OCI-LY1 (cell line): ENCODE measurements at regions not wholly inside any gene's neighbourhood (a gene's known extent, or its start where the extent isn't known, plus 50 kb on each side); places are given as distances from the start of the nearest gene placed in this dataset.

Source experiments
- H2AFZ ChIP-seq: fragments of 200-600 bp; sonication (generic), shearing (Covaris generic); 2 replicates; pipeline ENCODE4 v1.6.0; 2014; ENCODE audit warnings: antibody characterized with exemption, mild to moderate bottlenecking, low read length
- H3F3A ChIP-seq: fragments of 200-600 bp; sonication (generic), shearing (Covaris generic); 2 replicates; pipeline ENCODE4 v1.6.0; 2014; ENCODE audit warnings: mild to moderate bottlenecking, antibody characterized with exemption, low read length, moderate library complexity; ENCODE audit not compliant: insufficient read depth
- H3K27ac ChIP-seq: fragments of 200-600 bp; sonication (generic); 2 replicates; pipeline ENCODE4 v1.5.1; 2014; ENCODE audit warnings: low read length, mixed run types, mild to moderate bottlenecking, low read depth; ENCODE audit not compliant: poor library complexity, severe bottlenecking
- H3K27me3 ChIP-seq: fragments of 200-600 bp; sonication (generic); 2 replicates; pipeline ENCODE4 v1.6.0; 2014; ENCODE audit warnings: antibody characterized with exemption, mild to moderate bottlenecking, low read length, moderate library complexity; ENCODE audit not compliant: insufficient read depth
- H3K36me3 ChIP-seq: fragments of 200-600 bp; sonication (generic); 2 replicates; pipeline ENCODE4 v1.6.1; 2014; ENCODE audit warnings: mild to moderate bottlenecking, antibody characterized with exemption, low read length, moderate library complexity, mixed read lengths; ENCODE audit not compliant: insufficient read depth
- H3K4me1 ChIP-seq: fragments of 200-600 bp; sonication (generic); 2 replicates; pipeline ENCODE4 v1.5.1; 2014; ENCODE audit warnings: mild to moderate bottlenecking, low read length, moderate library complexity; ENCODE audit not compliant: insufficient read depth, severe bottlenecking
- H3K4me2 ChIP-seq: fragments of 200-600 bp; sonication (generic), shearing (Covaris generic); 2 replicates; pipeline ENCODE4 v1.6.1; 2014; ENCODE audit warnings: low read length
- H3K4me3 ChIP-seq: fragments of 200-600 bp; sonication (generic); 2 replicates; pipeline ENCODE4 v1.5.1; 2014; ENCODE audit warnings: low read length, low read depth, mild to moderate bottlenecking, mixed read lengths; ENCODE audit not compliant: poor library complexity, severe bottlenecking
- H3K79me2 ChIP-seq: fragments of 200-600 bp; shearing (Covaris generic); 2 replicates; pipeline ENCODE4 v1.6.1; 2016; ENCODE audit warnings: mixed run types, low read length, mixed read lengths; ENCODE audit not compliant: insufficient read depth
- H3K9ac ChIP-seq: fragments of 200-600 bp; sonication (generic), shearing (Covaris generic); 2 replicates; pipeline ENCODE4 v1.6.1; 2014; ENCODE audit warnings: mild to moderate bottlenecking, low read length, mixed read lengths
- H3K9me2 ChIP-seq: fragments of 200-600 bp; sonication (generic), shearing (Covaris generic); 2 replicates; pipeline ENCODE4 v1.6.1; 2014; ENCODE audit warnings: low read depth, mild to moderate bottlenecking, low read length, mixed read lengths
- H3K9me3 ChIP-seq: fragments of 200-600 bp; shearing (Covaris generic); 2 replicates; pipeline ENCODE4 v1.6.1; 2014; ENCODE audit warnings: low read length, mixed read lengths
- H4K20me1 ChIP-seq: fragments of 200-600 bp; sonication (generic), shearing (Covaris generic); 2 replicates; pipeline ENCODE4 v1.6.0; 2016; ENCODE audit warnings: mild to moderate bottlenecking, low read length; ENCODE audit not compliant: insufficient read depth
- EZH2 ChIP-seq: fragments of 200-600 bp; sonication (generic), shearing (Covaris generic); IDR thresholded peaks from 2 replicates; pipeline ENCODE4 v1.8.0; 2017; ENCODE audit warnings: borderline replicate concordance, mixed run types, mild to moderate bottlenecking, antibody characterized with exemption, low read length, moderate library complexity, mixed read lengths
- TF ChIP-seq, protein P1 (sequence below): fragments of 200-600 bp; sonication (generic), shearing (Covaris generic); IDR thresholded peaks from 2 replicates; pipeline ENCODE4 v1.5.1; 2017; ENCODE audit warnings: mild to moderate bottlenecking, antibody characterized with exemption, low read length, moderate library complexity, mixed read lengths

DNA sequence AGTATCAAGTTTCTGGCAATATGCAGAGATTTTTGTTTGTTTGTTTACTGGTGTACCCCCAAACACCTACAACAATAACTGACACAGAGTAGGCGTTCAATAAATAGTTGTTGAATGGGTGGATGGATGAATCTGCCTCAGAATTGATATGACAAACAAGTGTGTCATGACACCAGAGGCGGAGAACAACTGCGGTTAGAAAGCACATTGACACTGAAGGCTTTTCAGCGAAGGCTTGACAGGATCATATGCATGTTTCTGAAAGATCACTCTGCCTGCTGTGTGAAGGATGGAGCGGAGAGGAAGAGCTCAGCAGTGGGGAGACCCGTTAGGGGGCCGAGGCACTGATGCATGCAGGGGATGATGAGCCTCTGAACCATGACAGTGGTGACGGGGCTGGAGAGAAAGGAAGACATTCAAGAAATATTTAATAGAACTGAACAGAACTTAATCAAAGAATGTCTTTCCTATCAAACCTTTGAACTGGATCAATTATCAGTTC, 108.5 kb upstream of the USP47 start:
- no peaks in the 10 kb centered on the region for H3K36me3 ChIP-seq
- H3K9ac ChIP-seq, result no peak overlapping the region
- H3K4me3 ChIP-seq, result no peak overlapping the region
- H3K27me3 ChIP-seq, result no peaks in the 10 kb centered on the region
- no peaks in the 10 kb centered on the region for H4K20me1 ChIP-seq
- no peak overlapping the region for H3K27ac ChIP-seq
- H3K9me3 ChIP-seq, result no peaks in the 10 kb centered on the region
- no peak overlapping the region for H2AFZ ChIP-seq
- no peaks in the 10 kb centered on the region for H3K9me2 ChIP-seq
- no peak overlapping the region for H3K4me2 ChIP-seq
- TF ChIP-seq, protein P1, sequence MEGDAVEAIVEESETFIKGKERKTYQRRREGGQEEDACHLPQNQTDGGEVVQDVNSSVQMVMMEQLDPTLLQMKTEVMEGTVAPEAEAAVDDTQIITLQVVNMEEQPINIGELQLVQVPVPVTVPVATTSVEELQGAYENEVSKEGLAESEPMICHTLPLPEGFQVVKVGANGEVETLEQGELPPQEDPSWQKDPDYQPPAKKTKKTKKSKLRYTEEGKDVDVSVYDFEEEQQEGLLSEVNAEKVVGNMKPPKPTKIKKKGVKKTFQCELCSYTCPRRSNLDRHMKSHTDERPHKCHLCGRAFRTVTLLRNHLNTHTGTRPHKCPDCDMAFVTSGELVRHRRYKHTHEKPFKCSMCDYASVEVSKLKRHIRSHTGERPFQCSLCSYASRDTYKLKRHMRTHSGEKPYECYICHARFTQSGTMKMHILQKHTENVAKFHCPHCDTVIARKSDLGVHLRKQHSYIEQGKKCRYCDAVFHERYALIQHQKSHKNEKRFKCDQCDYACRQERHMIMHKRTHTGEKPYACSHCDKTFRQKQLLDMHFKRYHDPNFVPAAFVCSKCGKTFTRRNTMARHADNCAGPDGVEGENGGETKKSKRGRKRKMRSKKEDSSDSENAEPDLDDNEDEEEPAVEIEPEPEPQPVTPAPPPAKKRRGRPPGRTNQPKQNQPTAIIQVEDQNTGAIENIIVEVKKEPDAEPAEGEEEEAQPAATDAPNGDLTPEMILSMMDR, result no peak
- TF ChIP-seq EZH2, result no peak
- no peaks in the 10 kb centered on the region for H3K79me2 ChIP-seq
- H3K4me1 ChIP-seq, result no peaks in the 10 kb centered on the region
- no peaks in the 10 kb centered on the region for H3F3A ChIP-seq

- no peaks in the 10 kb centered on the region for H3K9me2 ChIP-seq
Measured at GRCh38 chr11:11732116-11732515, 109.7 kb upstream of the USP47 start.

DNA sequence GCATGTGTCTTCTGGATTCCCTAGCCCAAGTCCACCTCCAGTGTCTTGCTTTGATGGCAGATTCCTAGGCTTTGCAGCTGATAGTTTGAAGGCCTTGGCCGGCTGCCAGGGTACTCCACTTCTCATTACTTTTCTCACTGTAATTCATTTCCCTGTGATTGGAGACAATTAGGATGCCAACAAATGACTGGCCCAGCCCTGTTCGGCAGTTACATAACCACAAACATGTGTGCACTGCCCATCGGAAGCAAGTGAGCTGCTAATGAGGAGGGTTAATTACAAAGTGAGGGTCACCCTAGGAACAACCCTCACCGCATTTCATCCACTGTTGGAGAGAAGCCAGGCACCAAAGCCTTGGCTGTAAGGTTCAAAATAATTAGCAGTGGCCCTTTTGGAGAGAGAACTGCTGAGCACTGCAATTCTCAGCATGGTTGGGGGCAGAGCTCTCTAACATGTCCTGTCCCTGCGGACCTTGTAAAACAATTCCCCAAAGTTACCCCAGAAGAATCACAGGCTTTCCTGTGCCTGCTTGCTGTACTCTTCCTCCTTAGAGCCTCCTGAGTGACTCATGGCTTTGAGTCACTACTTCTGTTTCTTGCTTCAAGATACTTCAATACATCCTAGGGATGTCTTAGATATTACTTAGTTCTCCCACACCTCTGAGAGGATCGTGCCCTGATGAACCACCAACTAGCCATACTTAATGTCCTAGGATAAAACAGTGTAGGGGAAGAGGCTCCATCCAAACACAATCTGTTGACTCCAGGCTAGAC, 109.7 kb upstream of the GALNT18 start:
- Histone ChIP-seq H3K79me2 (no peaks in the 10 kb centered on the region), H3K27me3 (no peaks in the 10 kb centered on the region), H3K9ac (no peak overlapping the region), H3K36me3 (no peaks in the 10 kb centered on the region), H3K27ac (no peak overlapping the region), H3K4me2 (no peak overlapping the region), H3K9me2 (no peaks in the 10 kb centered on the region), H3K4me3 (no peak overlapping the region), H3K4me1 (no peaks in the 10 kb centered on the region), H4K20me1 (no peaks in the 10 kb centered on the region), H3K9me3 (no peaks in the 10 kb centered on the region), H2AFZ (no peak overlapping the region), H3F3A (no peaks in the 10 kb centered on the region)
- TF ChIP-seq EZH2, result no peak
- TF ChIP-seq, protein P1, result no peak

More at GRCh38 chr11:11732116-11732515, 109.7 kb upstream of the USP47 start:
- no peak overlapping the region for H3K9ac ChIP-seq
- H3F3A ChIP-seq, result no peaks in the 10 kb centered on the region
- no peak overlapping the region for H3K4me2 ChIP-seq
- H3K27me3 ChIP-seq, result no peaks in the 10 kb centered on the region
- no peaks in the 10 kb centered on the region for H4K20me1 ChIP-seq
- no peak overlapping the region for H3K4me3 ChIP-seq
- no peak for TF ChIP-seq EZH2
- TF ChIP-seq, protein P1, result no peak
- no peak overlapping the region for H3K27ac ChIP-seq
- H3K36me3 ChIP-seq, result no peaks in the 10 kb centered on the region
- no peak overlapping the region for H2AFZ ChIP-seq
- no peaks in the 10 kb centered on the region for H3K4me1 ChIP-seq
- H3K79me2 ChIP-seq, result no peaks in the 10 kb centered on the region
- H3K9me3 ChIP-seq, result no peaks in the 10 kb centered on the region
